ELF-1 (cell line): ENCODE measurements at regions not wholly inside any gene's neighbourhood (a gene's known extent, or its start where the extent isn't known, plus 50 kb on each side); places are given as distances from the start of the nearest gene placed in this dataset.

Source experiments
- DNase-seq: peaks from one replicate; pipeline ENCODE4 v3.0.0-alpha.2; 2016; ENCODE audit warnings: low read depth, low spot score

GRCh38 chr18:39779926-39780325 is 2175.1 kb upstream of the PIK3C3 start:
- DNase-seq, result no peak

GRCh38 chr18:39776766-39777165 is 2178.3 kb upstream of the PIK3C3 start:
- DNase-seq, result no peak

- DNase-seq, result no peak
These were observed 2180.0 kb upstream of the PIK3C3 start for GRCh38 chr18:39774957-39775598.

GRCh38 chr18:39773646-39774045 is 2181.4 kb upstream of the PIK3C3 start:
- DNase-seq, result no peak

GRCh38 chr18:39772155-39772919 is 2182.7 kb upstream of the PIK3C3 start:
- no peak for DNase-seq

GRCh38 chr18:39770399-39770798 is 2184.6 kb upstream of the PIK3C3 start:
- no peak for DNase-seq

GRCh38 chr18:39764873-39765272 is 2190.2 kb upstream of the PIK3C3 start:
- no peak for DNase-seq

- no peak for DNase-seq
These were observed 2193.8 kb upstream of the PIK3C3 start for GRCh38 chr18:39761273-39761672.

GRCh38 chr18:39759926-39760325 is 2194.3 kb upstream of the CELF4 start:
- no peak for DNase-seq

- DNase-seq, result no peak
These were observed 2187.6 kb upstream of the CELF4 start for GRCh38 chr18:39753178-39753577.

- no peak for DNase-seq
These were observed 2186.8 kb upstream of the CELF4 start for GRCh38 chr18:39752351-39752750.

- no peak for DNase-seq
These were observed 2186.3 kb upstream of the CELF4 start for GRCh38 chr18:39751921-39752320.

GRCh38 chr18:39751161-39751560 is 2185.6 kb upstream of the CELF4 start:
- DNase-seq, result no peak

GRCh38 chr18:39749154-39749553 is 2183.6 kb upstream of the CELF4 start:
- DNase-seq, result no peak

GRCh38 chr18:39748727-39749126 is 2183.1 kb upstream of the CELF4 start:
- DNase-seq, result no peak

- no peak for DNase-seq
These were observed 2180.6 kb upstream of the CELF4 start for GRCh38 chr18:39746201-39746600.

- no peak for DNase-seq
These were observed 2177.9 kb upstream of the CELF4 start for GRCh38 chr18:39743463-39743862.

GRCh38 chr18:39741755-39742466 is 2176.3 kb upstream of the CELF4 start:
- no peak for DNase-seq

GRCh38 chr18:39737869-39738268 is 2172.3 kb upstream of the CELF4 start:
- DNase-seq, result no peak

- DNase-seq, result no peak
These were observed 2167.3 kb upstream of the CELF4 start for GRCh38 chr18:39732918-39733317.

GRCh38 chr18:39730606-39731005 is 2165.0 kb upstream of the CELF4 start:
- no peak for DNase-seq

GRCh38 chr18:39724652-39725051 is 2159.1 kb upstream of the CELF4 start:
- DNase-seq, result no peak

GRCh38 chr18:39721712-39722111 is 2156.1 kb upstream of the CELF4 start:
- no peak for DNase-seq
